ENCODE measurements at regions not wholly inside any gene's neighbourhood (a gene's known extent, or its start where the extent isn't known, plus 50 kb on each side); places are given as distances from the start of the nearest gene placed in this dataset.
"Not testable (repeated sequence)": the region's sequence is repeated elsewhere in the genome, so short reads cannot be mapped to it uniquely, and the experiment has no call there.

DNA sequence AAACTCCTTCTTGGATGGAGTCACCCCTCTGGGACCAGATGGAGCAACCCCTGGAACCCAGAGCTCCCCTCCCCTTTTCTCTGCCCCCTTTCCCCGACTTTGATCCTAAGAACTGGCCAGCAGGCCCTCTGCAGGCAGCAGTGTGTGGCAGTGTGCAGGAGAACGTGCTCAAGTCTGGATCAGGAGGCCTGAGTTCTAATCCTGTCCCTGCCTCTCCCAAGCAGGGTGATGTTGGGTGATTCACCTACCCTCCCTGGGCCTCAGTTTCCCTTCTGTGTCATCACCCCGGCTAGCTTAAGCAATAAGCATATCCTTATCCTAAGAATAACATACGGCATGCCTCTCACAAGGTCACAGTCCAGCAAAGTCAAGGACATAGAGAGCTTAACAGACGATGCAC is 67.6 kb downstream of the C9orf50 start:
- no peak for DNase-seq
- no peak overlapping the region for H3K27ac ChIP-seq (ENCODE audit: low read length)
- no peaks in the 10 kb centered on the region for H3K9me3 ChIP-seq (ENCODE audit: control insufficient read depth, insufficient read depth, low read length)
- H3K4me3 ChIP-seq (ENCODE audit: low read length) = no peak overlapping the region
- no peak for ATAC-seq
- intact Hi-C loops (cut with micrococcal nuclease) = loop anchor here (10.0 kb wide), 1 partner anchor 58 kb away; no protein-coding TSS in a partner anchor
- H3K4me1 ChIP-seq (ENCODE audit: control insufficient read depth, insufficient read depth, low read length) = peaks cover 10% of the 10 kb centered on the region
- no peaks in the 10 kb centered on the region for H3K36me3 Mint-ChIP-seq
- H3K27me3 ChIP-seq (ENCODE audit: control insufficient read depth, insufficient read depth, low read length) = peaks cover 16% of the 10 kb centered on the region
- no peak overlapping the region for H3K4me3 Mint-ChIP-seq
- H3K9me3 Mint-ChIP-seq = no peaks in the 10 kb centered on the region
- WGBS (ENCODE audit: insufficient coverage) = 82% methylated on average over 5 of the region's 5 CpGs
- peaks cover 23 to 33% of the 10 kb centered on the region in 2 donors for H3K27me3 Mint-ChIP-seq (ENCODE audit: low read depth in 2 of 2)
- H3K27ac Mint-ChIP-seq = no peak overlapping the region
- no peaks in the 10 kb centered on the region for H3K36me3 ChIP-seq (ENCODE audit: control insufficient read depth, insufficient read depth, low read length)
- TF ChIP-seq, protein P1, sequence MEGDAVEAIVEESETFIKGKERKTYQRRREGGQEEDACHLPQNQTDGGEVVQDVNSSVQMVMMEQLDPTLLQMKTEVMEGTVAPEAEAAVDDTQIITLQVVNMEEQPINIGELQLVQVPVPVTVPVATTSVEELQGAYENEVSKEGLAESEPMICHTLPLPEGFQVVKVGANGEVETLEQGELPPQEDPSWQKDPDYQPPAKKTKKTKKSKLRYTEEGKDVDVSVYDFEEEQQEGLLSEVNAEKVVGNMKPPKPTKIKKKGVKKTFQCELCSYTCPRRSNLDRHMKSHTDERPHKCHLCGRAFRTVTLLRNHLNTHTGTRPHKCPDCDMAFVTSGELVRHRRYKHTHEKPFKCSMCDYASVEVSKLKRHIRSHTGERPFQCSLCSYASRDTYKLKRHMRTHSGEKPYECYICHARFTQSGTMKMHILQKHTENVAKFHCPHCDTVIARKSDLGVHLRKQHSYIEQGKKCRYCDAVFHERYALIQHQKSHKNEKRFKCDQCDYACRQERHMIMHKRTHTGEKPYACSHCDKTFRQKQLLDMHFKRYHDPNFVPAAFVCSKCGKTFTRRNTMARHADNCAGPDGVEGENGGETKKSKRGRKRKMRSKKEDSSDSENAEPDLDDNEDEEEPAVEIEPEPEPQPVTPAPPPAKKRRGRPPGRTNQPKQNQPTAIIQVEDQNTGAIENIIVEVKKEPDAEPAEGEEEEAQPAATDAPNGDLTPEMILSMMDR (IDR thresholded peaks at IDR 0.05) = no peak
- peaks cover 4 to 11% of the 10 kb centered on the region in 2 donors for H3K4me1 Mint-ChIP-seq

DNA sequence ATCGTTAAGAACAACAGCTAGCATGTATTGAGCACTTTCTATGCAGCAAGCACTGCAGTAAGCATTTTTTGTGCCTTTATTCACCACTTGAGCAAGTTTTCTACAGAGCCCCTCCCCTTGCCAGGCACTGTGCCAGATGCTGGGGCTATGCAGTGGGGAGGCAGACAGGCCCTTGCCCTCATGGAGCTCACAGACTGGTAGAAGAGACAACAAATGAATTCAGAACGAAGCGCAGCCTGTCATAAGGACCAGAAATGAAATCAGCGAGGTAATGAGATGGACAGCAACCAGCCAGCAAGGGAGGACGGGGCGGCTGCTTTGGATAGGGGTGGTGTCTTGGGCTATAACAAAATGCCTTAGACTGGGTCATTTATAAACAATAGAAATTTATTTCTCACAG is 68.8 kb downstream of the C9orf50 start:
- intact Hi-C loops (cut with micrococcal nuclease) = loop anchor here (10.0 kb wide), 1 partner anchor 57 kb away; no protein-coding TSS in a partner anchor
- H3K36me3 Mint-ChIP-seq = no peaks in the 10 kb centered on the region
- no peaks in the 10 kb centered on the region for H3K36me3 ChIP-seq (ENCODE audit: control insufficient read depth, insufficient read depth, low read length)
- H3K9me3 ChIP-seq (ENCODE audit: control insufficient read depth, insufficient read depth, low read length) = no peaks in the 10 kb centered on the region
- H3K27me3 ChIP-seq (ENCODE audit: control insufficient read depth, insufficient read depth, low read length) = peaks cover 16% of the 10 kb centered on the region
- no peaks in the 10 kb centered on the region for H3K9me3 Mint-ChIP-seq
- peaks cover 4 to 11% of the 10 kb centered on the region in 2 donors for H3K4me1 Mint-ChIP-seq
- TF ChIP-seq, protein P1 (IDR thresholded peaks at IDR 0.05) = no peak
- no peak overlapping the region for H3K4me3 Mint-ChIP-seq
- H3K27ac Mint-ChIP-seq = no peak overlapping the region
- no peak for DNase-seq
- H3K4me3 ChIP-seq (ENCODE audit: low read length) = no peak overlapping the region
- peaks cover 10% of the 10 kb centered on the region for H3K4me1 ChIP-seq (ENCODE audit: control insufficient read depth, insufficient read depth, low read length)
- WGBS (ENCODE audit: insufficient coverage) = 95% methylated on average over 5 of the region's 6 CpGs
- ATAC-seq = no peak
- peaks cover 24 to 33% of the 10 kb centered on the region in 2 donors for H3K27me3 Mint-ChIP-seq (ENCODE audit: low read depth in 2 of 2)
- no peak overlapping the region for H3K27ac ChIP-seq (ENCODE audit: low read length)

DNA sequence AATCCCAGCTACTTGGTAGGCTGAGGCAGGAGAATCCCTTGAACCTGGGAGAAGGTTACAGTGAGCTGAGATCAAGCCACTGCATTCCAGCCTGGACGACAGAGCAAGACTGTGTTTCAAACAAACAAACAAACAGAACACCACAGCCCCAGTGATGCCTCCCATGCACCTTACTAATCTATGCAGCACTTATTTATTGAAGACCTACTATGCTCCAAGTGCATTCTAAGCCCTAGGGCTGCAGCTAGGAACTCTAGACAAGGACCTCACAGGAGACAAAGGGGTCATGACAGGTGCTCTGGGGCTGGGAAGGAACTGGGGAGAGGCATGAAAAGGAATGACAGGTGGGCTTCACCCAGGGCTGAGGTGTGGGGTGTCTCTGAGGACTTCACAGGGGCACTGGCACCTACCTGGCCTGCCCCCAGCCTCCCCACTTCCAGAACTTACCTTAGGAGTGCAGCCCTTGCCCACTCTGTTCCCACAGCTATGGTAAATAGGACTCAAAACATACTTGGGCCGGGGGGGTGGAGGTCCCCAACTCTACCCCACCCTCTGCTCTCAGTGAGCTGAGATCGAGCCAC is 69.4 kb downstream of the C9orf50 start:
- no peak overlapping the region for H3K27ac Mint-ChIP-seq
- Histone ChIP-seq H3K4me3 (ENCODE audit: low read length) (no peak overlapping the region), H3K9me3 (ENCODE audit: control insufficient read depth, insufficient read depth, low read length) (no peaks in the 10 kb centered on the region), H3K27me3 (ENCODE audit: control insufficient read depth, insufficient read depth, low read length) (peaks cover 16% of the 10 kb centered on the region), H3K36me3 (ENCODE audit: control insufficient read depth, insufficient read depth, low read length) (no peaks in the 10 kb centered on the region), H3K27ac (ENCODE audit: low read length) (no peak overlapping the region), H3K4me1 (ENCODE audit: control insufficient read depth, insufficient read depth, low read length) (peaks cover 10% of the 10 kb centered on the region)
- 89% methylated on average over 3 of the region's 3 CpGs for WGBS (ENCODE audit: insufficient coverage)
- intact Hi-C loops (cut with micrococcal nuclease) = loop anchor here (10.0 kb wide), 1 partner anchor 57 kb away; no protein-coding TSS in a partner anchor
- H3K4me3 Mint-ChIP-seq = no peak overlapping the region
- peaks cover 30 to 37% of the 10 kb centered on the region in 2 donors for H3K27me3 Mint-ChIP-seq (ENCODE audit: low read depth in 2 of 2)
- no peaks in the 10 kb centered on the region for H3K36me3 Mint-ChIP-seq
- peaks cover 4 to 11% of the 10 kb centered on the region in 2 donors for H3K4me1 Mint-ChIP-seq
- TF ChIP-seq, protein P1 (IDR thresholded peaks at IDR 0.05) = no peak
- DNase-seq = no peak
- H3K9me3 Mint-ChIP-seq = no peaks in the 10 kb centered on the region
- no peak for ATAC-seq

DNA sequence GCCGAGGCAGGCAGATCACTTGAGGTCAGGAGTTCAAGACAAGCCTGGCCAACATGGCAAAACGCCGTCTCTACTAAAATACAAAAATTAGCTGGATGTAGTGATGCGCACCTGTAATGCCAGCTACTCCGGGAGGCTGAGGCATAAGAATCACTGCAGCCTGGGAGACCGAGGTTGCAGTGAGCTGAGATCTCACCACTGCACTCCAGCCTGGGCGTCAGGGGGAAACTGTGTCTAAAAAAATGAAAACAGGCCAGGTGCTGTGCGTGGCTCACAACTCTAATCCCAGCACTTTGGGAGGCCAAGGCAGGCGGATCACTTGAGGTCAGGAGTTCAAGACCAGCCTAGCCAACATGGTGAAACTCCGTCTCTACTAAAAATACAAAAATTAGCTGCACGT is 69.9 kb downstream of the C9orf50 start:
- not testable (repeated sequence) for H3K27ac ChIP-seq (ENCODE audit: low read length)

More for the DNA sequence above, 69.9 kb downstream of the C9orf50 start:
- peaks cover 16% of the 10 kb centered on the region for H3K27me3 ChIP-seq (ENCODE audit: control insufficient read depth, insufficient read depth, low read length)
- H3K9me3 Mint-ChIP-seq; H3K4me3 Mint-ChIP-seq; ATAC-seq; H3K36me3 ChIP-seq (ENCODE audit: control insufficient read depth, insufficient read depth, low read length); H3K27ac Mint-ChIP-seq; H3K36me3 Mint-ChIP-seq; DNase-seq; H3K4me1 ChIP-seq (ENCODE audit: control insufficient read depth, insufficient read depth, low read length); H3K9me3 ChIP-seq (ENCODE audit: control insufficient read depth, insufficient read depth, low read length); H3K4me3 ChIP-seq (ENCODE audit: low read length): not testable (repeated sequence)
- H3K4me1 Mint-ChIP-seq = peaks cover 4 to 11% of the 10 kb centered on the region in 2 donors
- WGBS (ENCODE audit: insufficient coverage) = 87% methylated on average over 11 of the region's 11 CpGs
- intact Hi-C loops (cut with micrococcal nuclease) = loop anchor here (10.0 kb wide), 1 partner anchor 56 kb away; no protein-coding TSS in a partner anchor
- H3K27me3 Mint-ChIP-seq (ENCODE audit: low read depth in 2 of 2) = peaks cover 35 to 39% of the 10 kb centered on the region in 2 donors

All from natural killer cell (primary cell).